IMR-90 (cell line): ENCODE measurements at regions not wholly inside any gene's neighbourhood (a gene's known extent, or its start where the extent isn't known, plus 50 kb on each side); places are given as distances from the start of the nearest gene placed in this dataset.

Experiments used
- ATAC-seq: fragments of 200-7000 bp; cut with Tn5 transposase; 2 replicates; pipeline ENCODE4 v1.9.1; 2020; ENCODE audit warnings: low read depth, mild to moderate bottlenecking, moderate library complexity
- BruUV-seq: library from RNA; stranded (reverse); fragments of 400-500 nt; replicated peaks from 2 replicates; lab custom pipeline; 2021; lab: Mats Ljungman, UMichigan
- CTCF ChIA-PET: fragments of 300-600 bp; formaldehyde crosslinking; extraction: SDS; loops from one replicate; lab custom pipeline; 2021; ENCODE audit warnings: antibody characterized with exemption; lab: Yijun Ruan, JAX
- POLR2A ChIA-PET: fragments of 300-600 bp; sonication (Branson Sonifier 250); formaldehyde crosslinking; loops from one replicate; lab custom pipeline; 2022; ENCODE audit warnings: antibody characterized with exemption; ENCODE audit not compliant: unreplicated experiment; lab: Charles Lee
- DNase-seq: peaks from one replicate; pipeline ENCODE4 v3.0.0; 2013
- H2AFZ ChIP-seq: replicated peaks from 2 replicates; pipeline ENCODE3; 2013; ENCODE audit warnings: low read length, mild to moderate bottlenecking; ENCODE audit not compliant: poor library complexity
- H2AK5ac ChIP-seq: 2 replicates; pipeline ENCODE4 v1.6.1; 2013; ENCODE audit warnings: low read depth, low read length, inconsistent platforms
- H2AK9ac ChIP-seq: replicated peaks from 2 replicates; pipeline ENCODE3; 2013; ENCODE audit warnings: mild to moderate bottlenecking, low read depth, low read length, moderate library complexity; ENCODE audit not compliant: poor library complexity
- H2BK120ac ChIP-seq: 2 replicates; pipeline ENCODE4 v1.6.1; 2013; ENCODE audit warnings: low read depth, low read length, inconsistent platforms
- H2BK15ac ChIP-seq: 3 replicates; pipeline ENCODE4 v1.6.1; 2013; ENCODE audit warnings: low read depth, low read length, inconsistent platforms
- H2BK20ac ChIP-seq: 2 replicates; pipeline ENCODE4 v1.6.1; 2013; ENCODE audit warnings: low read depth, mild to moderate bottlenecking, inconsistent platforms, low read length, moderate library complexity
- H2BK5ac ChIP-seq: 2 replicates; pipeline ENCODE4 v1.6.1; 2013; ENCODE audit warnings: mild to moderate bottlenecking, low read depth, low read length, inconsistent platforms; ENCODE audit not compliant: poor library complexity, severe bottlenecking
- H3K14ac ChIP-seq: replicated peaks from 2 replicates; pipeline ENCODE4 v1.6.1; 2013; ENCODE audit warnings: low read depth, low read length, inconsistent platforms
- H3K18ac ChIP-seq: 2 replicates; pipeline ENCODE4 v1.6.1; 2013; ENCODE audit warnings: low read depth, low read length, control low read depth
- H3K23ac ChIP-seq: 2 replicates; pipeline ENCODE4 v1.6.1; 2013; ENCODE audit warnings: low read depth, low read length, inconsistent platforms
- H3K27ac ChIP-seq: 2 replicates; pipeline ENCODE4 v1.5.1; 2013; ENCODE audit warnings: mild to moderate bottlenecking, control low read depth, low read length; ENCODE audit not compliant: insufficient read depth
- H3K27me3 ChIP-seq: 2 replicates; pipeline ENCODE4 v1.6.1; 2013; ENCODE audit warnings: low read length; ENCODE audit not compliant: control insufficient read depth, insufficient read depth
- H3K36me3 ChIP-seq: 2 replicates; pipeline ENCODE4 v1.6.1; 2013; ENCODE audit warnings: low read length, mixed read lengths; ENCODE audit not compliant: control insufficient read depth, insufficient read depth
- H3K4ac ChIP-seq: 2 replicates; pipeline ENCODE4 v1.6.1; 2013; ENCODE audit warnings: low read depth, low read length, inconsistent platforms
- H3K4me1 ChIP-seq: 2 replicates; pipeline ENCODE4 v1.6.1; 2013; ENCODE audit warnings: low read length, mixed read lengths; ENCODE audit not compliant: control insufficient read depth, insufficient read depth
- H3K4me2 ChIP-seq: 2 replicates; pipeline ENCODE4 v1.6.1; 2013; ENCODE audit warnings: low read depth, mild to moderate bottlenecking, control low read depth, low read length, moderate library complexity
- H3K4me3 ChIP-seq: 2 replicates; pipeline ENCODE4 v1.5.1; 2013; ENCODE audit warnings: low read depth, mild to moderate bottlenecking, control low read depth, low read length, moderate library complexity; ENCODE audit not compliant: insufficient read depth
- H3K56ac ChIP-seq: 2 replicates; pipeline ENCODE4 v1.6.1; 2013; ENCODE audit warnings: low read length, inconsistent platforms; ENCODE audit not compliant: insufficient read depth; ENCODE audit errors: extremely low read depth
- H3K79me1 ChIP-seq, 2 experiments: 2 replicates each; pipeline ENCODE4 v1.6.1; 2013; ENCODE audit warnings: low read length in 2 of 2, inconsistent platforms in 1 of 2, low read depth in 1 of 2
- H3K9ac ChIP-seq: 2 replicates; pipeline ENCODE4 v1.6.1; 2013; ENCODE audit warnings: low read depth, low read length, control low read depth
- H3K9me1 ChIP-seq: 2 replicates; pipeline ENCODE4 v1.6.1; 2013; ENCODE audit warnings: low read length, inconsistent platforms; ENCODE audit not compliant: insufficient read depth
- H3K9me3 ChIP-seq: 2 replicates; pipeline ENCODE4 v1.6.1; 2013; ENCODE audit warnings: low read length; ENCODE audit not compliant: control insufficient read depth, insufficient read depth
- H4K20me1 ChIP-seq: 2 replicates; pipeline ENCODE4 v1.6.1; 2013; ENCODE audit warnings: low read length, inconsistent platforms; ENCODE audit not compliant: insufficient read depth
- H4K5ac ChIP-seq: 2 replicates; pipeline ENCODE4 v1.6.1; 2013; ENCODE audit warnings: mild to moderate bottlenecking, low read depth, low read length, control low read depth
- H4K8ac ChIP-seq, 2 experiments: 2 replicates each; pipeline ENCODE4 v1.6.1; 2013; ENCODE audit warnings: low read depth in 2 of 2, low read length in 2 of 2, control low read depth in 1 of 2, inconsistent platforms in 1 of 2
- H4K91ac ChIP-seq: 2 replicates; pipeline ENCODE4 v1.6.1; 2013; ENCODE audit warnings: low read depth, low read length, inconsistent platforms; ENCODE audit not compliant: insufficient read depth
- BHLHE40 ChIP-seq: fragments of 150-350 bp; IDR thresholded peaks from 2 replicates; pipeline ENCODE4 v1.6.1; 2016; ENCODE audit warnings: mild to moderate bottlenecking, low read depth, low read length
- CEBPB ChIP-seq: IDR thresholded peaks from 2 replicates; pipeline ENCODE4 v1.6.1; 2012; ENCODE audit warnings: low read depth, low read length, improper control_type of control experiment
- CHD1 ChIP-seq: IDR thresholded peaks from 2 replicates; pipeline ENCODE4 v1.6.1; 2012; ENCODE audit warnings: low read depth, low read length, improper control_type of control experiment
- FOS ChIP-seq: fragments of 150-350 bp; IDR thresholded peaks from 2 replicates; pipeline ENCODE4 v1.6.1; 2016; ENCODE audit warnings: low read depth, low read length
- MXI1 ChIP-seq: IDR thresholded peaks from 2 replicates; pipeline ENCODE4 v1.6.1; 2012; ENCODE audit warnings: low read depth, mild to moderate bottlenecking, low read length, moderate library complexity, borderline replicate concordance
- POLR2A ChIP-seq: IDR thresholded peaks from 2 replicates; pipeline ENCODE4 v1.6.1; 2012; ENCODE audit warnings: mild to moderate bottlenecking, low read depth, low read length
- RAD21 ChIP-seq: IDR thresholded peaks from 2 replicates; pipeline ENCODE4 v1.6.1; 2012; ENCODE audit warnings: low read length, improper control_type of control experiment
- RCOR1 ChIP-seq: IDR thresholded peaks from 2 replicates; pipeline ENCODE4 v1.6.1; 2012; ENCODE audit warnings: mild to moderate bottlenecking, low read length, improper control_type of control experiment; ENCODE audit not compliant: insufficient replicate concordance
- RFX5 ChIP-seq: IDR thresholded peaks from 2 replicates; pipeline ENCODE4 v1.8.0; 2012; ENCODE audit warnings: low read depth, mild to moderate bottlenecking, low read length, moderate library complexity
- SMC3 ChIP-seq: fragments of 150-350 bp; IDR thresholded peaks from 2 replicates; pipeline ENCODE4 v1.6.1; 2016; ENCODE audit warnings: low read depth, mild to moderate bottlenecking, antibody characterized with exemption, low read length, moderate library complexity
- dilution Hi-C: fragments of 300-500 bp; cut with HindIII; formaldehyde crosslinking; loops from one replicate; pipeline ENCODE4 v1.14.3; 2018; ENCODE audit warnings: low sequenced_read_pairs; ENCODE audit not compliant: unreplicated experiment
- in situ Hi-C: fragments of 300-500 bp; cut with MboI; formaldehyde crosslinking; loops from 3 replicates; pipeline ENCODE4 v1.14.3; 2019; ENCODE audit warnings: low sequenced_read_pairs, inconsistent platforms, mixed read lengths
- intact Hi-C: fragments of 100-400 bp; cut with micrococcal nuclease; formaldehyde crosslinking; loops from 2 replicates; pipeline ENCODE4 v1.10.0; 2022
- TF ChIP-seq, protein P1 (sequence below): fragments of 150-350 bp; IDR thresholded peaks from 2 replicates; pipeline ENCODE4 v1.6.1; 2017; ENCODE audit warnings: mild to moderate bottlenecking, antibody characterized with exemption, low read length, low read depth
- TF ChIP-seq, protein P2 (sequence below): conservative IDR thresholded peaks from 2 replicates; pipeline ENCODE4 v1.5.1; 2012; ENCODE audit warnings: mild to moderate bottlenecking, low read depth, low read length, improper control_type of control experiment
- TF ChIP-seq, protein P3 (sequence below): fragments of 150-350 bp; IDR thresholded peaks from 2 replicates; pipeline ENCODE4 v1.6.1; 2016; ENCODE audit warnings: low read depth, mild to moderate bottlenecking, low read length, moderate library complexity, borderline replicate concordance

DNA sequence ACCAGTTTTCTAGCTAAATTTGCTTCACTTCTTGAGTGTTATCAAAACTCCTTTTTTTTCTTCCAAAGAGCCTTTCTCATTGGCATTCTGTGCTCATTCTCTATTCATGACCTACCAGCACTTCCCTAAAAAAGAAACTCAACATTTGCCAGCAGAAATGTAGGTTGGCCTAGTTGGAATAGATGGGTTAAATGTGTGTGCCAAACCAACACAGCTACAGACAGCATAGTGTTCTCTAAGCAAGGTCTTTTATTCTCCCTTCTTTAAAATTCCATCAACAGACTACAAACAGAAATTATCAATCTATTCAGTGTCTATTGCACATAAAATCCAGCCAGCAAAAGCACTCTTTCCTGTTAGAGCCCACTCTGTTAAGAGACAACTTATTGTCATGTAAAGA, 255.8 kb upstream of the PUM3 start:
- Histone ChIP-seq H4K20me1 (no peaks in the 10 kb centered on the region), H3K4me1 (no peaks in the 10 kb centered on the region), H3K9me1 (no peaks in the 10 kb centered on the region), H4K8ac (no peak overlapping the region), H3K23ac (no peak overlapping the region), H3K36me3 (no peaks in the 10 kb centered on the region), H3K4ac (no peak overlapping the region), H3K27me3 (no peaks in the 10 kb centered on the region), H3K4me2 (no peak overlapping the region), H2BK5ac (no peak overlapping the region), H2AK9ac (no peak overlapping the region), H3K14ac (no peak overlapping the region), H3K27ac (no peak overlapping the region), H3K9ac (no peak overlapping the region), H3K9me3 (no peaks in the 10 kb centered on the region), H2AFZ (no peak overlapping the region), H2AK5ac (no peak overlapping the region), H2BK120ac (no peak overlapping the region), H3K79me1 (no peaks in the 10 kb centered on the region), H4K5ac (no peak overlapping the region), H2BK15ac (no peak overlapping the region), H3K4me3 (no peak overlapping the region), H3K18ac (no peak overlapping the region), H3K56ac (no peak overlapping the region), H2BK20ac (no peak overlapping the region), H4K91ac (no peak overlapping the region)
- intact Hi-C loops, result no loop called here
- ATAC-seq, result no peak
- in situ Hi-C loops, result no loop called here
- BruUV-seq, result no TSS peak
- ChIA-PET POLR2A (no interaction called here), CTCF (no interaction called here)
- DNase-seq, result no peak
- TF ChIP-seq BHLHE40, result no peak
- TF ChIP-seq, protein P1, sequence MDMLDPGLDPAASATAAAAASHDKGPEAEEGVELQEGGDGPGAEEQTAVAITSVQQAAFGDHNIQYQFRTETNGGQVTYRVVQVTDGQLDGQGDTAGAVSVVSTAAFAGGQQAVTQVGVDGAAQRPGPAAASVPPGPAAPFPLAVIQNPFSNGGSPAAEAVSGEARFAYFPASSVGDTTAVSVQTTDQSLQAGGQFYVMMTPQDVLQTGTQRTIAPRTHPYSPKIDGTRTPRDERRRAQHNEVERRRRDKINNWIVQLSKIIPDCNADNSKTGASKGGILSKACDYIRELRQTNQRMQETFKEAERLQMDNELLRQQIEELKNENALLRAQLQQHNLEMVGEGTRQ, result no peak
- TF ChIP-seq CHD1, result no peak
- no peak for TF ChIP-seq CEBPB
- TF ChIP-seq, protein P2, sequence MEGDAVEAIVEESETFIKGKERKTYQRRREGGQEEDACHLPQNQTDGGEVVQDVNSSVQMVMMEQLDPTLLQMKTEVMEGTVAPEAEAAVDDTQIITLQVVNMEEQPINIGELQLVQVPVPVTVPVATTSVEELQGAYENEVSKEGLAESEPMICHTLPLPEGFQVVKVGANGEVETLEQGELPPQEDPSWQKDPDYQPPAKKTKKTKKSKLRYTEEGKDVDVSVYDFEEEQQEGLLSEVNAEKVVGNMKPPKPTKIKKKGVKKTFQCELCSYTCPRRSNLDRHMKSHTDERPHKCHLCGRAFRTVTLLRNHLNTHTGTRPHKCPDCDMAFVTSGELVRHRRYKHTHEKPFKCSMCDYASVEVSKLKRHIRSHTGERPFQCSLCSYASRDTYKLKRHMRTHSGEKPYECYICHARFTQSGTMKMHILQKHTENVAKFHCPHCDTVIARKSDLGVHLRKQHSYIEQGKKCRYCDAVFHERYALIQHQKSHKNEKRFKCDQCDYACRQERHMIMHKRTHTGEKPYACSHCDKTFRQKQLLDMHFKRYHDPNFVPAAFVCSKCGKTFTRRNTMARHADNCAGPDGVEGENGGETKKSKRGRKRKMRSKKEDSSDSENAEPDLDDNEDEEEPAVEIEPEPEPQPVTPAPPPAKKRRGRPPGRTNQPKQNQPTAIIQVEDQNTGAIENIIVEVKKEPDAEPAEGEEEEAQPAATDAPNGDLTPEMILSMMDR, result no peak
- no peak for TF ChIP-seq SMC3
- no peak for TF ChIP-seq RFX5
- no peak for TF ChIP-seq RCOR1
- no peak for TF ChIP-seq RAD21
- TF ChIP-seq MXI1, result no peak
- TF ChIP-seq POLR2A, result no peak
- TF ChIP-seq, protein P3, sequence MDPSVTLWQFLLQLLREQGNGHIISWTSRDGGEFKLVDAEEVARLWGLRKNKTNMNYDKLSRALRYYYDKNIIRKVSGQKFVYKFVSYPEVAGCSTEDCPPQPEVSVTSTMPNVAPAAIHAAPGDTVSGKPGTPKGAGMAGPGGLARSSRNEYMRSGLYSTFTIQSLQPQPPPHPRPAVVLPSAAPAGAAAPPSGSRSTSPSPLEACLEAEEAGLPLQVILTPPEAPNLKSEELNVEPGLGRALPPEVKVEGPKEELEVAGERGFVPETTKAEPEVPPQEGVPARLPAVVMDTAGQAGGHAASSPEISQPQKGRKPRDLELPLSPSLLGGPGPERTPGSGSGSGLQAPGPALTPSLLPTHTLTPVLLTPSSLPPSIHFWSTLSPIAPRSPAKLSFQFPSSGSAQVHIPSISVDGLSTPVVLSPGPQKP, result no peak
- TF ChIP-seq FOS, result no peak
- dilution Hi-C loops, result no loop called here
